GM12872 (cell line): ENCODE measurements at regions not wholly inside any gene's neighbourhood (a gene's known extent, or its start where the extent isn't known, plus 50 kb on each side); places are given as distances from the start of the nearest gene placed in this dataset.

ENCODE experiments used
- TF ChIP-seq, protein P1 (sequence below): IDR thresholded peaks from 3 replicates; pipeline ENCODE4 v1.5.1; 2011; ENCODE audit warnings: low read depth, mild to moderate bottlenecking, low read length, moderate library complexity; ENCODE audit not compliant: insufficient read depth

DNA sequence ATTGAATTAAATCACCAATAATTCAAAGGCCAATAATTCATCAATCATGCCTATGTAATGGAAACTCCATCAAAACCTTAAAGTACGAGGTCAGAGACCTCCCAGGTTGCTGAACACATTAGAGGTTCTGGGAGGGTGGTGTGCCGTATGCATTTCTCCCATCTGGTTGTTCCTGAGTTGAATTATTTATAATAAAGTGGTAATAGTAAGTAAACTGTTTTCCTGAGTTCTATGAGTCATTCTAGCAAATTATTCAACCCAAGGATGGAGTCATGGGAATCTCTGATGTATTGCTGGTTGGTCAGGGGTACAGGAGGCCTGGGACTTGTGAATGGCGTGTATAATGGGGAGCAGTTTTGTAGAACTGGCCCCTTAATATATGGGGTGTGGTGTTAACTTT lies 191.7 kb downstream of the CARTPT start:
- TF ChIP-seq, protein P1, sequence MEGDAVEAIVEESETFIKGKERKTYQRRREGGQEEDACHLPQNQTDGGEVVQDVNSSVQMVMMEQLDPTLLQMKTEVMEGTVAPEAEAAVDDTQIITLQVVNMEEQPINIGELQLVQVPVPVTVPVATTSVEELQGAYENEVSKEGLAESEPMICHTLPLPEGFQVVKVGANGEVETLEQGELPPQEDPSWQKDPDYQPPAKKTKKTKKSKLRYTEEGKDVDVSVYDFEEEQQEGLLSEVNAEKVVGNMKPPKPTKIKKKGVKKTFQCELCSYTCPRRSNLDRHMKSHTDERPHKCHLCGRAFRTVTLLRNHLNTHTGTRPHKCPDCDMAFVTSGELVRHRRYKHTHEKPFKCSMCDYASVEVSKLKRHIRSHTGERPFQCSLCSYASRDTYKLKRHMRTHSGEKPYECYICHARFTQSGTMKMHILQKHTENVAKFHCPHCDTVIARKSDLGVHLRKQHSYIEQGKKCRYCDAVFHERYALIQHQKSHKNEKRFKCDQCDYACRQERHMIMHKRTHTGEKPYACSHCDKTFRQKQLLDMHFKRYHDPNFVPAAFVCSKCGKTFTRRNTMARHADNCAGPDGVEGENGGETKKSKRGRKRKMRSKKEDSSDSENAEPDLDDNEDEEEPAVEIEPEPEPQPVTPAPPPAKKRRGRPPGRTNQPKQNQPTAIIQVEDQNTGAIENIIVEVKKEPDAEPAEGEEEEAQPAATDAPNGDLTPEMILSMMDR, result no peak

DNA sequence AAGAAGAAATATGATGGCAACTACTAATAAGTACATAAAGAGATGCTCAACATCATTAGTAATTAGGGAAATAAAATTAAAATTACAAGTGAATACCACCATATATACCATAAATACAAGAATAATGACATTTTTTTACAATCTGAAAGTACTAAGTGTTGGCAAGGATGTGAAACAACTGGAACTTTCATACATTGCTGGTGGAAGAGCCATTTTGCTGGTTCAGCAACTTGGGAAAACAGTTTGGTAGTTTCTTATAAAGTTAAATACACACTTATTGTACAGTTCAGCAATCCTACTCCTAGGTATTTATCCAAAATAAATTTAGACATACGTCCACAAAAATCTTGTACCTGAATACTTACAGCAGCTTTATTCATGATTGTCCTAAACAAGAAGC lies 192.9 kb downstream of the CARTPT start:
- TF ChIP-seq, protein P1, result no peak

DNA sequence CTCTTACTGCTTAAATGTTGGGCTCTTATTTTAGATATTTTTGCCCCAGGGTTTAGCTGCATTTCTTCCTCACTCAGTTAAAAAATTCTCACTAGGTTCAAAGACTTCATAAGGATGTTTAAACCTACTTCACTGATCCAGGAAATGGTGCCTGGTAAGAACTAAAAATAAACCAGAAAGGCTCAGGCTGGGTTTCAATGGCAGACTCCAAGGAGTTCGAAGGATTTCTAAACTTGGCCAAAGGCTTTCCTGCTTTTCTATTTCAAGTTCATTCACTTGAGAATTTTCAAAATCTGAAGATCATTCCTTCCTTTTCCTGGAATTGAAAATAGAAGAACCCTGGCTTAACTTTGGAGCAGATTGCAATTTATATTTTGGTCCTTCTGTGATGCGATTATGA lies 193.0 kb upstream of the MAP1B start:
- TF ChIP-seq, protein P1, result no peak

DNA sequence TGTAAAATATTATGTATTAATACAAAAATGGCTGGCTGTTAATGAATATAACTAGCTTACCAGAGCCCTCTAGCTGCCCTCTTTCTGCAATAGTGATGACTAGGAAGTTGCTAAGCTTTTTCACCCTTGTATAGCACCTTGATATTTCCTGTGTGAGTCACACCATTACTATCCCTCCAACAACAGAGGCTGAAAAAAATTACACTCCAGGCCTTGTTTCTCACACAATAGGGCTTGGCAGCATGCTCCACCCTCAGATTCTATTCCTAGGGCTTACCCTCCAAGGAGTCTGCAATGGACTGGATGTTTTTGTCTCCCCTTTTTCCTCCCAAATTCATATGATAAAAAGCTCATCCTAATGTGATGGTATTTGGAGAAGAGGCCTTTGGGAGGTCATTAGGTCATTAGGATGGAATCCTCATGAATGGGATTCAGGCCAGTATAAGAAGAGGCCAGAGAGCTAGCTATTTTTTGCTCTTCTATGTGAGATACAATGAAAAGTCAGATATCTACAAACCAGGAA lies 184.6 kb upstream of the MAP1B start:
- TF ChIP-seq, protein P1, result no peak

DNA sequence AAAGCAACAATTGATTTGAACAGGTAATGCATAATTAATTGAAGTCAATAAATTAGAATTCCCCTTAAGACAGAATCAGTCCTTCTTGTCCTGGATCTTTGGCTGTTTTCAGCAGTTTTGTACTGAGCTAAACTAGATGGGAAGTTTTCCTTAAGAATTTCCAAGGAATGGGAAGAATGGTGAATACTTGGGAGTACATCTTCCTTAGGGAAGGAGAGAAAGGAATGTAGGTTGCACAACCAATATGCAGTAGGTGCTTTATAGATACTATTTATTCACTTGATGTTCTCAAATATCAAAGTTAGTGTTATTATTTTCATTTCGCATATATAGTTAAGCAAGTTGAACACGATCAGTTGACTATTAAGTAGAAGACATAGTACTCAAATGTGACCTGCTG lies 183.5 kb upstream of the MAP1B start:
- TF ChIP-seq, protein P1, result no peak

DNA sequence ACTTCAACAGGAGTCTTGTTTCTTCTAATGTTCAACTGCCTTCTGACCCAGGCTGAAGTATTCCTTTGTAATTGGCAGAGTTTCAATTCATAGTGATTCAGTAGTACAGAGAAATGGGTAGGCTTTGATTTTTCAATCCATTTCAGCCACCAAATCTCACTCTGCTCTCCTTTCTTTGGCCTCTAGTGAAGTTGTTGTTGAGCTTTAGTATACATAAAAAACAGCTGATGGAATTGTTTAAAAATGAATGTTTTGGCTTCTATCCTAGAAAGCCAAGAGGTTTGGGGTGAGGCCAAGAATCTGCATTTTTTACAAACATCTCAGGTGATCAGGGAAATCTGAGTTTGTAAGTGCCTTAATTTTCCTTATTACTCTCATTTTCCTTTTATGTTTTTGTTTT lies 182.9 kb upstream of the MAP1B start:
- TF ChIP-seq, protein P1, result no peak

DNA sequence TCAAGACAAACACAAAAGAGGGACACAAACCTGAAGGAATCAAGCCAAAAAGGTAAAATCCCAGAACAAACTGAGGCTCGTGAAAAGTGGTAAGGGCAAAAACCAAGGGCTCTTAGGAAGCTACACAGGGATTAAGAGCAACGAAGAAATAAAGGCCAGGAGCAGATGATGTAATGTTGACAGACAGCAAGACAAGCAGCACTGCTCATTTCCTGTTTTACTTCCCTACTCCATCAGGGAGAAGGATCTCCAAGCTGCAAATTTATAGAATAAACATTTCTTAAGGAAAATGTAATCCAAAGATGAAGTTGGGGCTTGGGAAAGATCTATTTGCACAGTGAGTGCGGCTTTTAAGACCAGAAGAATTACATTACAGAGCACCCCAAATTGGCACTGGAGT lies 182.3 kb upstream of the MAP1B start:
- TF ChIP-seq, protein P1, result no peak
